NCI-H1436 (cell line): ENCODE measurements at regions not wholly inside any gene's neighbourhood (a gene's known extent, or its start where the extent isn't known, plus 50 kb on each side); places are given as distances from the start of the nearest gene placed in this dataset.

Source experiments
- DNase-seq: peaks from one replicate; lab custom pipeline; 2025; lab: John Stamatoyannopoulos, UW

GRCh38 chr11:71201936-71202597, 50.3 kb downstream of the SHANK2 start:
- DNase-seq, result no peak

- DNase-seq, result no peak
Measured at GRCh38 chr11:71201231-71201630, 51.1 kb downstream of the SHANK2 start.

- no peak for DNase-seq
Measured at GRCh38 chr11:71200761-71201160, 51.6 kb downstream of the SHANK2 start.

GRCh38 chr11:71200172-71200716, 52.1 kb downstream of the SHANK2 start:
- DNase-seq, result no peak

GRCh38 chr11:71199226-71199820, 53.1 kb downstream of the SHANK2 start:
- DNase-seq, result no peak

GRCh38 chr11:71198823-71199165, 53.6 kb downstream of the SHANK2 start:
- no peak for DNase-seq

- DNase-seq, result no peak
Measured at GRCh38 chr11:71198141-71198822, 54.1 kb downstream of the SHANK2 start.

- no peak for DNase-seq
Measured at GRCh38 chr11:71197096-71197495, 55.3 kb downstream of the SHANK2 start.

GRCh38 chr11:71194710-71195109, 57.7 kb downstream of the SHANK2 start:
- no peak for DNase-seq

- no peak for DNase-seq
Measured at GRCh38 chr11:71193431-71193830, 58.9 kb downstream of the SHANK2 start.

- no peak for DNase-seq
Measured at GRCh38 chr11:71192629-71193028, 59.7 kb downstream of the SHANK2 start.

GRCh38 chr11:71191201-71191600, 61.2 kb downstream of the SHANK2 start:
- no peak for DNase-seq

GRCh38 chr11:71190551-71190950, 61.8 kb downstream of the SHANK2 start:
- no peak for DNase-seq

GRCh38 chr11:71189768-71190315, 62.5 kb downstream of the SHANK2 start:
- no peak for DNase-seq

- DNase-seq, result no peak
Measured at GRCh38 chr11:71188886-71189767, 63.2 kb downstream of the SHANK2 start.

- no peak for DNase-seq
Measured at GRCh38 chr11:71188073-71188472, 64.3 kb downstream of the SHANK2 start.

GRCh38 chr11:71186806-71187205, 65.6 kb downstream of the SHANK2 start:
- no peak for DNase-seq

GRCh38 chr11:71185411-71185810, 67.0 kb downstream of the SHANK2 start:
- no peak for DNase-seq

- DNase-seq, result no peak
Measured at GRCh38 chr11:71184421-71185210, 67.8 kb downstream of the SHANK2 start.

GRCh38 chr11:71183878-71184277, 68.5 kb downstream of the SHANK2 start:
- DNase-seq, result no peak
